ENCODE measurements at regions not wholly inside any gene's neighbourhood (a gene's known extent, or its start where the extent isn't known, plus 50 kb on each side); places are given as distances from the start of the nearest gene placed in this dataset.

GRCh38 chr11:15374418-15374817 is 259.7 kb downstream of the INSC start:
- Histone ChIP-seq H3K9ac (ENCODE audit: low read depth in 2 of 2, low read length in 2 of 2) (no peak overlapping the region), H3K36me3 (no peaks in the 10 kb centered on the region), H3K27me3 (no peaks in the 10 kb centered on the region), H3K4me1 (no peaks in the 10 kb centered on the region), H3K4me3 (no peak overlapping the region), H3K9me3 (no peaks in the 10 kb centered on the region), H3K27ac (no peak overlapping the region)
- TF ChIP-seq CTCF (IDR thresholded peaks at IDR 0.05) = no peak
- intact Hi-C loops (cut with DNase I) = no loop called here
- no peak for DNase-seq

GRCh38 chr11:15378941-15379340 is 264.2 kb downstream of the INSC start:
- H3K9me3 ChIP-seq = no peaks in the 10 kb centered on the region
- no peak overlapping the region for H3K27ac ChIP-seq
- no peaks in the 10 kb centered on the region for H3K36me3 ChIP-seq
- TF ChIP-seq CTCF (IDR thresholded peaks at IDR 0.05) = no peak
- H3K4me3 ChIP-seq = no peak overlapping the region
- no peaks in the 10 kb centered on the region for H3K27me3 ChIP-seq
- H3K9ac ChIP-seq (ENCODE audit: low read depth in 2 of 2, low read length in 2 of 2) = no peak overlapping the region
- intact Hi-C loops (cut with DNase I) = no loop called here
- no peak for DNase-seq
- no peaks in the 10 kb centered on the region for H3K4me1 ChIP-seq

- Histone ChIP-seq H3K4me1 (no peaks in the 10 kb centered on the region), H3K4me3 (no peak overlapping the region), H3K27me3 (no peaks in the 10 kb centered on the region), H3K27ac (no peak overlapping the region), H3K36me3 (no peaks in the 10 kb centered on the region), H3K9ac (ENCODE audit: low read depth in 2 of 2, low read length in 2 of 2) (no peak overlapping the region), H3K9me3 (no peaks in the 10 kb centered on the region)
- DNase-seq = no peak
- TF ChIP-seq CTCF (IDR thresholded peaks at IDR 0.05) = no peak
- intact Hi-C loops (cut with DNase I) = no loop called here
These were observed 264.8 kb downstream of the INSC start for GRCh38 chr11:15379483-15379882.

- Histone ChIP-seq H3K4me1 (no peaks in the 10 kb centered on the region), H3K27me3 (no peaks in the 10 kb centered on the region), H3K36me3 (no peaks in the 10 kb centered on the region), H3K4me3 (no peak overlapping the region), H3K9me3 (no peaks in the 10 kb centered on the region), H3K27ac (no peak overlapping the region), H3K9ac (ENCODE audit: low read depth in 2 of 2, low read length in 2 of 2) (no peak overlapping the region)
- intact Hi-C loops (cut with DNase I) = no loop called here
- TF ChIP-seq CTCF (IDR thresholded peaks at IDR 0.05) = no peak
- no peak for DNase-seq
These were observed 276.1 kb downstream of the INSC start for GRCh38 chr11:15390857-15391256.

GRCh38 chr11:15396778-15397177 is 282.1 kb downstream of the INSC start:
- intact Hi-C loops (cut with DNase I) = no loop called here
- TF ChIP-seq CTCF (IDR thresholded peaks at IDR 0.05) = no peak
- Histone ChIP-seq H3K4me3 (no peak overlapping the region), H3K9ac (ENCODE audit: low read depth in 2 of 2, low read length in 2 of 2) (no peak overlapping the region), H3K27me3 (no peaks in the 10 kb centered on the region), H3K36me3 (no peaks in the 10 kb centered on the region), H3K27ac (no peak overlapping the region), H3K9me3 (no peaks in the 10 kb centered on the region), H3K4me1 (no peaks in the 10 kb centered on the region)
- no peak for DNase-seq

GRCh38 chr11:15406851-15407351 is 292.2 kb downstream of the INSC start:
- H3K4me3 ChIP-seq = no peak overlapping the region
- H3K9me3 ChIP-seq = no peaks in the 10 kb centered on the region
- no peaks in the 10 kb centered on the region for H3K36me3 ChIP-seq
- no peak overlapping the region for H3K27ac ChIP-seq
- no peak for TF ChIP-seq CTCF (IDR thresholded peaks at IDR 0.05)
- no peak overlapping the region for H3K9ac ChIP-seq (ENCODE audit: low read depth in 2 of 2, low read length in 2 of 2)
- H3K27me3 ChIP-seq = no peaks in the 10 kb centered on the region
- DNase-seq = no peak
- no peaks in the 10 kb centered on the region for H3K4me1 ChIP-seq
- intact Hi-C loops (cut with DNase I) = no loop called here
